ENCODE measurements at regions not wholly inside any gene's neighbourhood (a gene's known extent, or its start where the extent isn't known, plus 50 kb on each side); places are given as distances from the start of the nearest gene placed in this dataset.

DNA sequence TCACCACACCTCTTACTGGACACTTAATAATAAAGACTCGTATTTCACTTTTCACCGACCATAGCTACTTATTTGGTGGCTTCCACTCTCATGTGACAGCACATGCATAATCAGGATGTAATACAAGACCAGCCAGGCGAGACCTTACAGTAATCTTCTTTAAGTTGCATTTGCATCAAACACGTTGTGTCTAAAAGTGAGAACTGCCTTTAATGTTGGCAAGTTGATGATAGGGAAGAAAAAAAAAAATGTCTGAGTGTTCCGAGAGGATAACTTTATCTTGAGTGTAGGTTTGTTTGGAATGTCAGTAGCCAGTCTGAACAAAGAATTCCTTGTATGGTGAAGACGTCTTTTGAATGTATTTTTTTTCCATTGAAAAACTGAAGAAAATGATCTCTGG is 440.4 kb downstream of the ADAMTS20 start:
- H3K4me3 ChIP-seq = no peak overlapping the region
- no peak for TF ChIP-seq POLR2A (IDR thresholded peaks at IDR 0.05)
- no peak for TF ChIP-seq POLR2AphosphoS5 (IDR thresholded peaks at IDR 0.05)
- TF ChIP-seq, protein P1, sequence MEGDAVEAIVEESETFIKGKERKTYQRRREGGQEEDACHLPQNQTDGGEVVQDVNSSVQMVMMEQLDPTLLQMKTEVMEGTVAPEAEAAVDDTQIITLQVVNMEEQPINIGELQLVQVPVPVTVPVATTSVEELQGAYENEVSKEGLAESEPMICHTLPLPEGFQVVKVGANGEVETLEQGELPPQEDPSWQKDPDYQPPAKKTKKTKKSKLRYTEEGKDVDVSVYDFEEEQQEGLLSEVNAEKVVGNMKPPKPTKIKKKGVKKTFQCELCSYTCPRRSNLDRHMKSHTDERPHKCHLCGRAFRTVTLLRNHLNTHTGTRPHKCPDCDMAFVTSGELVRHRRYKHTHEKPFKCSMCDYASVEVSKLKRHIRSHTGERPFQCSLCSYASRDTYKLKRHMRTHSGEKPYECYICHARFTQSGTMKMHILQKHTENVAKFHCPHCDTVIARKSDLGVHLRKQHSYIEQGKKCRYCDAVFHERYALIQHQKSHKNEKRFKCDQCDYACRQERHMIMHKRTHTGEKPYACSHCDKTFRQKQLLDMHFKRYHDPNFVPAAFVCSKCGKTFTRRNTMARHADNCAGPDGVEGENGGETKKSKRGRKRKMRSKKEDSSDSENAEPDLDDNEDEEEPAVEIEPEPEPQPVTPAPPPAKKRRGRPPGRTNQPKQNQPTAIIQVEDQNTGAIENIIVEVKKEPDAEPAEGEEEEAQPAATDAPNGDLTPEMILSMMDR (IDR thresholded peaks at IDR 0.05) = no peak
- TF ChIP-seq EP300 (IDR thresholded peaks at IDR 0.05) = no peak
- H3K36me3 ChIP-seq = no peaks in the 10 kb centered on the region
- intact Hi-C loops (cut with DNase I) = no loop called here
- no peaks in the 10 kb centered on the region for H3K9me3 ChIP-seq
- no peaks in the 10 kb centered on the region for H3K4me1 ChIP-seq
- H3K27ac ChIP-seq = no peak overlapping the region
- no peaks in the 10 kb centered on the region for H3K27me3 ChIP-seq
- WGBS, 2 donors = 59 to 70% methylated on average over 6 of the region's 6 CpGs
- DNase-seq = no peak

DNA sequence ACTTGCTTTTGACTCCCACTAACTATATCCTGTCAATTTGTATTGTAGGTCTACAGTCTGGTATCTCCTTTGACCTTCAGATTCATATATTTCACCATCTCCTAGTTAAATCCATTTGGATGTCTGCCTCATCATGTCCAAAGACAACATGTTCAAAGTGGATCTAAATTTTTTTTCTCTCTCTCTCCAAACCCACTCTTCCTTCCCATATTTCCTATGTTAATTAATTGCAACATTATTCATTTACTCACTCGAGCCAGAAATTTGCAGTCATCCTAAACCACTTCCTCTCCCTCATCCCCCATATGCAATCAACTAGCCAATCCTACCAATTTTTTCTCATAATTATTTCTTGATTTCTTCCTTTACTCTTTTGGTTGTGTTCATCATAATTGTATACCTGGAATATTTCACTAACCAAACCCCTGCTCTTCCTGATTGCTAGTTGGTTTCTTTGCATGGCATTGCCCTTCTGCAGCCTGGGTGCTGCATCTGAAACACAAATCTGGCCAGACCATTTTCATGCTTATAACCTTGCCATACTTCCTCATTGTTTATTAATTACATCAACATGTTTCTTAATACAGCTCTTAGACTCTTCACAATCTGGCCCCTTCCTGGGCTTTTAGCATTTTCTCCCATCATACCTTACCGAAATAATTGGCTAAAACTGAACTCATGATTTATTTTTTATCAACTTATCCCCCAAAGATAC is 442.2 kb downstream of the ADAMTS20 start:
- H3K9me3 ChIP-seq = no peaks in the 10 kb centered on the region
- no peaks in the 10 kb centered on the region for H3K4me1 ChIP-seq
- H3K27ac ChIP-seq = no peak overlapping the region
- no peak overlapping the region for H3K4me3 ChIP-seq
- H3K27me3 ChIP-seq = no peaks in the 10 kb centered on the region
- no peak for DNase-seq
- intact Hi-C loops (cut with DNase I) = no loop called here
- no peaks in the 10 kb centered on the region for H3K36me3 ChIP-seq
- 67 to 72% methylated on average over 2 of the region's 2 CpGs for WGBS, 2 donors
- no peak for TF ChIP-seq POLR2A (IDR thresholded peaks at IDR 0.05)
- no peak for TF ChIP-seq EP300 (IDR thresholded peaks at IDR 0.05)
- no peak for TF ChIP-seq POLR2AphosphoS5 (IDR thresholded peaks at IDR 0.05)
- TF ChIP-seq, protein P1 (IDR thresholded peaks at IDR 0.05) = no peak

DNA sequence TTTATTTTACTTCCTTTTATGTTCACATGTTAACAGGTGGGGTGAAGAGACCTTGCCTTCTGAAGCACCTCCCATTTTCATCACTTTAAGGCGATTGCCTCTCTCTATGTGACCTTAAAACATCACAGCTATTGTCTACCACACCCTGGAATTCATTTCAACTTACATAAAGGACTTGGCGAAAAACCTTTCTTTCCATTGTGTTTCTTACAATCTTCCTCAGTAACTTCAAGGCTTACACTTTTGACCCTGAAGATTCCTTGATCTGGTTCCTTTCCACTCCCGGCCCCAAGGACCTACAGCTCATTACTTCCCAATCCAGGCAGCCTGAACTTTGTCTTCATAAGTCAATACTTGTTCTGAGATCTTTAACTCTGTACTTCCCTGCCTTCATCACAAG is 443.3 kb downstream of the ADAMTS20 start:
- 49 to 74% methylated on average over 3 of the region's 3 CpGs for WGBS, 2 donors
- Histone ChIP-seq H3K9me3 (no peaks in the 10 kb centered on the region), H3K36me3 (no peaks in the 10 kb centered on the region), H3K27me3 (no peaks in the 10 kb centered on the region), H3K27ac (no peak overlapping the region), H3K4me1 (no peaks in the 10 kb centered on the region), H3K4me3 (no peak overlapping the region)
- intact Hi-C loops (cut with DNase I) = no loop called here
- DNase-seq = no peak
- TF ChIP-seq, protein P1 (IDR thresholded peaks at IDR 0.05) = no peak
- no peak for TF ChIP-seq POLR2A (IDR thresholded peaks at IDR 0.05)
- TF ChIP-seq POLR2AphosphoS5 (IDR thresholded peaks at IDR 0.05) = no peak
- no peak for TF ChIP-seq EP300 (IDR thresholded peaks at IDR 0.05)

DNA sequence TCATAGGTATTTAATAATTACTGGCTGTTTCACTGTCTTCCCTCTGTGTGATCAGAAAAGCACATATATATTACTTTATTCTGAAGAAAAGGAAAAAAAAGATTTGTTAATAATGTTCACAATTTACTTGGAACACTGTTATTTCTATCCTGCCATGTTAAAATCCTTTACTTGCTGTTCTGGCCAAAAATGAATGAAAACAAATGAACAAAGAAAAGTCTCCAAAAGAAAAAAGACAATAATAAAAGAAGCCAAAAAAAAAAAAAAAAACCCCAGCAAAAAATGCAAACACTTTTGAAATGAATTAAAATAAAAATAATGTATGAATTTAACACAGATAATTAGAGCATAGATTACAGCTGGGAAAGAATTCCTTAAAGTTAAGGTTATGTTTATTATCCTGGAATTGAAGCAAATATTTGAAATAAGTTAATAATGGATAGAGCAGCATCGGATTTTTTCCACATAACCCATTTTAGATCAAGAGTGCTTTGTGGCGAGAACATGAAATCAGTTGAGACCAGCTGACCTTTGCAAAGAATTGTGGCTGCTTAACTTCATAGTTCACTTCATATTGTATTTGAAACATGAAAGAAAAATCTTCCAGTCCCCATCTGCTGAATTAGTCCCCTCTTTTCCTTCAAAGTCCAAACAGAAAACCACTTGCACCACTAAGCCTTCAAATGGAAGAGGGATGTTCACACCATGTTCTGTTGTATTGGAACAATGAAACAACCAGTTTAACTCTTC is 444.8 kb downstream of the ADAMTS20 start:
- H3K27me3 ChIP-seq = no peaks in the 10 kb centered on the region
- H3K4me3 ChIP-seq = no peak overlapping the region
- no peaks in the 10 kb centered on the region for H3K36me3 ChIP-seq
- WGBS, 2 donors = 71 to 82% methylated on average over 2 of the region's 2 CpGs
- intact Hi-C loops (cut with DNase I) = no loop called here
- DNase-seq = no peak
- no peak overlapping the region for H3K27ac ChIP-seq
- H3K4me1 ChIP-seq = no peaks in the 10 kb centered on the region
- no peaks in the 10 kb centered on the region for H3K9me3 ChIP-seq
- TF ChIP-seq POLR2AphosphoS5 (IDR thresholded peaks at IDR 0.05) = no peak
- TF ChIP-seq POLR2A (IDR thresholded peaks at IDR 0.05) = no peak
- no peak for TF ChIP-seq EP300 (IDR thresholded peaks at IDR 0.05)
- TF ChIP-seq, protein P1 (IDR thresholded peaks at IDR 0.05) = no peak
